CD4-positive, alpha-beta T cell treated with Interleukin-1 beta for 1 hour (primary cell): ENCODE measurements at regions not wholly inside any gene's neighbourhood (a gene's known extent, or its start where the extent isn't known, plus 50 kb on each side); places are given as distances from the start of the nearest gene placed in this dataset.

Source experiments
- DNase-seq, 2 donors: peaks; one replicate each; pipeline ENCODE4 v3.0.0-alpha.2; 2020 to 2022

DNA sequence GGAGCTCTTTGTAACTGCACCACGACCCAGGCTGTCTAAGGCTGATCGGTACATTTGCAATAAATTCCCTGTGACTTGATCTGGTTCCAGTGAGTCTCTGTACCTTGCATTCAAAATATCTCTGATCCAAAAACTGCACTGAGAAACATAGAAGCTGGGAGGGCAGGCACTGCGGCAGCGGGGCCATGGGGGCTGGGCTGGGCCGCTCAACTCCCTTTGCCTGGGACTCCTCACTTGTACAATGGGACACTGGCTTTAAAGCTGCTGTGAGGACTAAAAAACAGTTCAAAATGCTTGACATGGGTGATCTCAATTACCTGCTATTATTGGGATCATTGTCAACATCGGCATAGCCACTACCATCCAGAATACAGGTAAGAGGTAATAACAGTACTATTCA, 644.0 kb downstream of the AJAP1 start:
- no peak for DNase-seq

DNA sequence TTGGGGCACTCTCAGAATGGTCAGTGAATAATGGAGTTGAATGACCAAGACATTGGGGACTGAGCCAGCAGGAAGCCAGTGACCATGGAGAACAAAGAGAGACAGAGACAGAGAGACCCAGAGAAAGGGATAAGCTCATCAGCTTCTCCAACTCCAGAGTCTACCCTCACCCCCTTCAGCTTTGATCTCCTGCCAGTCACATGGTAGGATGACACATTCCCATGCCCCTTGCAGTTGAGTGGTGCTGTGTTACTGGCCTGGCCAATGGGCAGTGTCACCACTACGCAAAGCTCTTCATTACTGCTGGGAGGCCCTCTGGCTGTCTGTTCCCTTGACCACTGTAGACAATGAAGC, 643.5 kb downstream of the AJAP1 start:
- DNase-seq = no peak

DNA sequence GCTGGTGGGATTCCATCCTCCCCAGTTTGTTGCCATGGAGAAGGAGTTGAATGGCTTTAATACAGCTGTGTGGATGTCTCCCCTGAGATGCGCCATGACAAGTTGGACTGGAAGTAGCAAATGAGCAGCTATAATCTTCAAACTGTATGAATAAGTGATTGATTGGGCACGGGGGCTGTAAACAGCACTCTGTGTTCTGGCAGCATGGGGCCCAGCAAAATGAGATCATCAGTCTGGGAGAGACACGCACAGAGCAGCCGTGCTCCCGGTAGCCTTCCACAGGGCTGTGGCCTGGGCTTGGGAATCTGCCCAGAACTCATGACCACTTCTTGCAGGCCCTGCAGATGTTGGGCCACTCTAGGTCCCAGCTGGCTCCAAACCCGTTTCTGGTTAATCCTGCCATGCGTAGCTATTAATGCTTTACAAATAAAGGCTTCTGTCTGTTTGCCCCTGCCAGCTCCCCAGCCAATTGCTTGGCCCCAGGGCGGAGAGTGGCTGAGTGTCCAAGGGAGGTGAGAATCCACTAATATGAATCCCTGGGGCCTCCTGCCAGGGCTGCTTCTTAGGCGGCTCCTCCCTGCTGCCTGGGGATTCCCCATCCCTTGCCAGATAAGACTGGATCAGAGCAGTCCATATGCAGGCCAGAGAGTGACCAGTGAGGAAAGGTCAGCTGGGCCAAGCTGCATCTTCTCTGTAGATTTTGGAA, 642.9 kb downstream of the AJAP1 start:
- no peak for DNase-seq

DNA sequence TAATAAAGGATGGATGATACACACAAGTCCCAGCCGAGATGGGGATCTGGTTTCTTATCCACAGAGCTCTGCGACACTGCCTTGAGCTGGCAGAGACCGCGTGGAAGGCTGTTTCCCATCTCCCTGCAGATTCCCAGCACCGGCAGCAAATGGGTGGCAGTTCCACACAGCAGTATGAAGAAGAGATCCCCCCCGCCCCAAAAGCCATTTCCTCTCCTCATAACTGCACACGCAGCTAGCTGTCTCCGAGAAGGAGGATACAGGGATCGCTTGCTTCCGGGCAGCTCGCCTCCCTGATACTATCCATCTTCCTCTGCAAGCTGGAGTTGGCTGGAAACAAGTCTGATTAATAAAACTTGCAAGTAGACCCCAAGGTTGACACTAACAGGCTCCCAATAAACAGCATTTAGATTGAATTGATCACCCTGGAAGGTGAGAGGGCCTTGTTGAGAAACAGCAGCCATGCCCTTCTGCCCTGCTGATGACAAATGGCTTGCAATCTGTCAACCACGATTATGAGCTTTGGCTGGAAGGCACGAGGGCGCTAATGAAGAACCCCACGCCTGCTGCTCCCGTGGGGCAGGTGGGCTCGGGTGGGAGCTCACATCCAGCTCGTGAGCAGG, 642.3 kb downstream of the AJAP1 start:
- DNase-seq = no peak

DNA sequence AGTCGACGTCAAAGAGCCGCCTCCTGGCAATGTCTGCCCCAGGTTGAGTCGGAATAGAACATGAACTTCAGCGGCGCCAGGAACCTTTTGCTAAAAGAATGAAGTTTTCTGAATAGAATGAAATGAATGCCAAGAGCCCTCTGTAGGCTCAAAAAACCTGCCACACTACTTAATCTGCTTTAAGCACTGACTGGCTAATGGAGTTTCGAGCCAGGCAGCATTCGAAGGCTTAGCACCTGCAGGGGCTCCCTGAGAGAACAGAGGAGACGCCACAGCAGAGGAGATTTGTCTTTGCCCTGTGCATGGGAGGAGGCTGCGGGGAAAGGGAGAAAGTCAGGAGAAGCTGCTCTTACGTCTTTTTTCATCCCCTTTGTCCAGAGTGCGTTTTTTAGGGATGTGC, 641.7 kb downstream of the AJAP1 start:
- no peak for DNase-seq

DNA sequence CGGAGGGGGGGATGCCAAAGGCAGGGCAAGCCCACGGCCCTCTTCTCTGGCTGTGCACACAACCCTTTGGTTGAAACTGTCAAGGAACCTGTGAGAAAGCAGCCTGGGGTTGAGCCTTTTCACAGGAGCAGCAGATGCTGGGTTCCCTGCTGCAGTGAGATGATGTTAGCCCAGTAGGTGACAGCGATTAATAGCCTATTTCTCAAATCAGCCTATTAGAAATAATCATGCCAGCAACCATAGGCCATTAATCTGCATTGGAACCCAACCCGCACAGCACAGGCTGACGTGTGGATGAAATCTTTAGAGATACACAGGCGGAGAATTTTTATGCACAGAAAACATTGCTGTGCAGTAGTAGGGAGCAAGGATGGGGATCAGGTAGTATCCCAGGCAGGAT, 637.5 kb downstream of the AJAP1 start:
- DNase-seq = no peak

DNA sequence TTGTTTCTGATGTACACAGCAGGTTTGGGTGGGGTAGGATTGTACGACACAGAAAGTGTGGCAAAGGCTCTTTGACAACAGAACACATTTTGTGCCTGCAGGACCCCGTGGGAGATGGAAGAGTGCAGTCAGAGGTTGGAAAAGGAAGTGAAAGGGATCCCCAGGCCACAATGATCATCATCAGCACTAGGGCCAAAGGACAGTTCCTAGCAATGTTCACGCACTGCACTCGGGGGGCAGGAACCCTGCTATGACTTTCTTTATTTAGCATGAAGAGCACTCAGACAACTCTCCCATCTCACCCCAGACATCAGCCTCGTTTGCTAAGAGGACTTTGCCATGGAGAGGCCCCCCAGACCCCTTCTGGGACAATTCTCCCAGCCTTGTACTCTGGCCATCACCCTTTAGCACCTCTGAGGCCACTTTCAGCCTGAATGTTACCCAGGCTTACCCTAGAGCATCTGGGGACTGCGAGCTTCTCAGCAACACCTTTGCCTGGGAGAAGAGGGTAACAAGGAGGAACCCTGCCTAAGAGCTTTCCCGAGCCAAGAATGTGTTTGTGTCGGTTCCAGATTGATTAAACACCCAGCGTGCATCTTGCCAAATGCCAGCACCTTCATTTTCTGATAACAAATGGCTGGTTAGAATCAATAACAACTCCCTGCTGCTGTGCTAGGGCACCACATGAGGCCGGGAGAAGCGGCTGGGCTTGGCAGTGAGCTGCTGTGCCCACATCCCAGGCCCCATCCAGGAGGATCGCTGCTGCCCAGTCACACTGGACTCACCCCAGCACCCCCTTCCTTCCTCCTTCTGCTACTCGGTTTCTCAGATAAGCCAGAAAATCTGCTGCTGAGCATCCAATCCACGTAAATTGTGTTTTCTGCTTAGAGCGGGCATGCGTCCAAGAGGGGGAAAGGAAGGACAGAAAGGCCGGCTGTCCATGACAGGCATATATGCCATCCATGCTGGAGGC, 633.1 kb downstream of the AJAP1 start:
- no peak for DNase-seq

DNA sequence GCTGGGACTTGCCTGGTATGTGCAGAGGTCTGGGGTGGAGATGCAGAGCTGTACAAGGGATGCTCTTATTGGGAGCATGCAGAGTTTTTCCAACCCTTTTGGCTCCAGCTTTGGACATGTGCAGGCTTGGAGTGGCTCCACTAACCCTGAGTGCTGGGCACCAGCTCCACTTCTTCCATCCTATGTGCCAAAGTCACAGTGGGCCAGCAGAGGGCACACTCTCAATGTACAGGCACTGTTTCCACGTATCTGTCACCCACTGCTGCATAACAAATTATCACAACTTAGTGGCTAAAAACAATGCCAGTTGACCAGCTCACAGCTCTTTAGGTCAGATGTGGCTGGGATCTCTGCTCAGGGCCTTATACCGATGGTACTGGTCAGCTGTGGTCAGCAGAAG, 631.8 kb downstream of the AJAP1 start:
- DNase-seq = peak; percentile 15 to 52

DNA sequence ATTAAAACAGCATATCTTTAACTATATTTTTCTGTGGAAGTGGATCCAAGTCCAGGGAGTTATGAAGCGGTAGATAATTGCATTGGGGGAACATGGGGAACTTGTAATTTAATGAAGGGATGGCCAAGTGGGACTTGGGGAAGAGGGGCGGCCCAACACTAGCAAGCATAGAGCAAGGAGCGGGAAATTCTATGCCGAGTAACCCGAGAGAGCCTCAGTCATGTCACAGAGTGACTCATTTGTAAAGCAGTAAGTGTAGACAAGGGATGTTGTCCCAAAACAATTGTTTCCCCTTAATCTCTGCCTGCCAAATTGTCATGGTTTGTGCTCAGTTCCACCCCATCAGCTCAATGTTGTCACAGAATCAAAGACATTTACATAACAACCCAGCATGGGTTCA, 620.1 kb downstream of the AJAP1 start:
- no peak for DNase-seq

DNA sequence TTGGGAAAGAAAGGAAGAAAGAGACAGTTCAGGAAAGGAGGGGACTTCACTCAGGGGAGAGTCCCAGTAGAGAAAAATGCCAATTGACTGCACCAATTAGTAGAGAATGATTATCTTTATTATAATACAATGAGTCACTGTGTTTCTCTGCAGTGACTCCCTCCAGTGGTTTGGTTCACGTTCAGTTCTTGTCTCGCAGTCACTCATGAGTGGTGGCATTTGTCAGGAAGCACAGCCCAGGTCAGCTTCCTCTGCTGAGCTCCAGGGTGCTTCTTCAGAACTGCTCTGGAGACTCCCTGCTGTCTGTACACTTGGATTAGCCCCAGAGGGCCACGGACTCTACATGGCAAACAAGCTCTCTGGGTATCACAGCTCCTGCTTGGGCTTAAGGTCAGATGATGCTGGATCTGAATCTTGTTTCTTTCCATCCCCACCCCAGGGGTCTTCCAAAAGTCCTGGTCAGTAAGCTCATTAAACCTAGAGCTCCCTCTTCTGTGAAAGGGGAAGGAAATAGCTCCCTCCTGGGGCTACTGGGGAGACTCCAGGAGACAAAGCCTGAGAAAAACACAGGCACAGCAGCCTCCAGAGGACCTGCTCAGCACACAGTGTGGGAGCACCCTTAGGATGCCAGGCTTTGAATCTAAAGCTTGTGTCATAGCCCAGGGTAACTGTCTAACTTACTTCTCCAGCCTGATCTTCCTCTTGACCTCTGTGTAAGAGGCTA, 619.0 kb downstream of the AJAP1 start:
- no peak for DNase-seq

DNA sequence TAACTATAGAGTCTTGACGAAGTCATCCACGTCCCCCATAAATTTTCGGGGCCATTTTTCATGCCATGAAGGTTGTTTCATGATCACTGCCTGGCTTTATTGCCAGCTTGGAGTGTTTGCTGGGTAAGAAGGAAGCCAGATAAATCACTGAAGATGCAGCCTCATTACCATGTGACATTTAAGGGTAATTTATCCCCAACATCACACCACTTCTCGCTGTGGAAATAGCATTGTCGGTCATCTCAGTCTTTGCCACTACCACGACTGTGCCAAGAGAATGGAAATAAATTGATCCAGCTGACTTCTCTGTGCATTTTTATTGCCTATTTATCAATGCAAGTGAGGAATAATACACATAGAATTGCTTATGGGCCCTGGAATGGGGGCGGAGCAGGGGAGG, 617.9 kb downstream of the AJAP1 start:
- no peak for DNase-seq

DNA sequence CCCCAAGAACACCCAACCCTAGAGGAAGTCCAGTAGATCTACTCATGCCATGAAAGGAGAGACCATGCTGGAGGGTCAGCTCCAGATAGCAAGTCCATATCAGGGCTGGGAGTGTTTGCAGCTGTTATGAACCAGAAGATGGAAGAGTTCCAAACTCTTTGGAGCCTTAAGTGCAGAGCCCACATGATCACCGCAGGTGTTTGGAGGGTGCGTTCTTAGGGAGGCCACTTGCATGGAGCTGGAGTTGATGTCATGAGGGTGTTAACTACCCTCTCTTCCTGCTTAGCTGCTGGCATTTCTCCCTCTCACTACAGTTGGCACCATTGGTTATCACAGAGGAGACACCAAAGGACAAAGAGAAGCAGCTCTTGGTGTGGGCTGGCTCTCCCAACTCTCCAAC, 616.9 kb downstream of the AJAP1 start:
- no peak for DNase-seq

DNA sequence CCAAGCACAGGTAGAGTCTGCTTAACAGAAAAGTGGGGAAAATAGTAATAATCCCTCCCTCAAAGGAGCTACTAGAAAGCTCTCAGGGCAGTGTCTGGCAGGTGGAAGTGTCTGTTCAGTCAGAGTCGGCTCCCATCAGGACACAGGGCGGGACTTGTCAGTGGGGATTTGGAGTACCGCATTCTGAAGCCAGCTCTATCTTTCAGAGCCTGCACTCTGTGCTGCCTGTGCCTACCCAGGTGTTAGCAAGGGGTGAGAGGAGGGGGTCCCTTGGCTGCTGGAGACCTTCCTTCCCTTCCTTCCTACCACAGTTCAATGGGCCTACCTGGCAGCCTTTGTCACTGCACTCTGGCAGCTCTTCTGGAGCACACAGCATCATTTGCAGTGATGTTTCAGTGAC, 615.5 kb downstream of the AJAP1 start:
- DNase-seq = no peak

DNA sequence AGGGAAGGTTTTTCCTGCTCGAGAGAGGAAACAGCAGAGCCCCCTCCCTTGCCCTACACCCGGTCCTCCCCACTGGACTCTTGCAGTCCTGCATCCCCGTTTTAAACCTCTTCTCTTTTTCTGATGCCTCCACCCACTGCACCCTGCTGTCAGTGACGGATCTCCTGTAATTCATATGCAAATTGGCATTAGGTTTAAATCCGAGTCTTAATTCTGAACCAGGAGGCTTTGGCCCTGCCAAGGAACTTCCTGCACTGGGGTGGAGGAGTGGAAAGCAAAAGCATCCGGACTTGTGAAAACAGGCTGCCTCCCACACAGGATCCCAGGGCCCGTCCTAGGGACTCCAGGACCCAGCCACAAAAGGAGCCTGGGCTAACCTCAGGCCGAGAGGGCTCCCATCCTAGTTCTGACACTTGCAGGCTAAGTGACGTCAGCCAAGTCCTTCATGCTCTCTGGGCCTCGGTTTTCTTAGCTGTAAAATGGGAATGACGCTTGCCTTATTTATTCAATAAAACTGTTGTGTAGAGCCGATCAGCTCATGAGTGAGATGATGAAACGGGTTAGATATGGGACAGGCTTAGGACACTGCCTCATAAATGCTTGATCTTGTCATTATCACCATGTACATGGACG, 613.3 kb downstream of the AJAP1 start:
- DNase-seq = no peak

DNA sequence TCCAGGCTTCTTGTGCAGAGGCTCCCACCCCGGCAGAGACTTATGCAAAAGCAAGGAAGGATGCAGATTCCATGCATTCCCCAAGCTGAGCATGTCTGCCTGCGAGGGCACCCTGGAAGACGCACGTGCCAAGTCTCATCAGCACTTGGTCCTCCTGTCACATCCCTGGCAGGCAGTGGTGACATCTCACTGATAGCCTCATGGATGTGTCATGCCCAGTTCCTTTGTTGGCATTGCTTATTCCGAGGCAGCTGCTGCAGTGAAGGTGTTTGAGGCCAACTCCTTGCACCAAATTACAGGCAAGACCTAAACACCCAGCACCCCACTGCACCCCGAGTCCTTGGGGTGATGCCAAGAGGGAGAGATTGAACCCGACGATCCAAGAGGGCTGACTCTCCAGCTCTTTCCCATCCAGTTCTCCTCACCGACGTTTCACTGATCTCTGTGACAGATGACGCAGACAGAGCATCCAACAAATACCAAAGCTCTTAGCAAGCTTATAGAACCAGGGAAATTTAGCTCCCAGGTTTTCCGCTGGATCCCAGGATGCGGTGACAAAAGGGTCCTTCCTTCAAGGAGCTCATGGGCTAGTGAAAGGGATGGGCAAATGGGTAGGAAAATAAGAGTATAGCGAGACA, 611.1 kb downstream of the AJAP1 start:
- no peak for DNase-seq

DNA sequence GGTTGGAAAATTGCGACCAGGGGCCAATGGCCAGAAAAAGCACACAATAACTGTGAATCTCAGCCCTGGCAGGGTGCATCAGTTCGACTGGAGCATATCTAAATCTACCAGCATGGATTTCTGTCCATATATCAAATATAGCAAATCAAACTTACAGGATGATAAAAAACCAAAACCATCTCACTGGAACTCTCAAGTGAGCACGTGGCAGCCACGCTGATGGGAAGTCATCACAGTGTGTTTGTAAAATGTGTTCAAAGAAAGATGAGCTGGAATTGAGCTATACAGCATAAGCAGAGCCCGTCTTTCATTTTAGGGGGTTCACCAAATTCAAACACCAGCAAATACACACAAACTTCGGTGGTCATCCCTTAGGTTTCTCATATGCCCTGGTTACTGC, 610.1 kb downstream of the AJAP1 start:
- DNase-seq = no peak

DNA sequence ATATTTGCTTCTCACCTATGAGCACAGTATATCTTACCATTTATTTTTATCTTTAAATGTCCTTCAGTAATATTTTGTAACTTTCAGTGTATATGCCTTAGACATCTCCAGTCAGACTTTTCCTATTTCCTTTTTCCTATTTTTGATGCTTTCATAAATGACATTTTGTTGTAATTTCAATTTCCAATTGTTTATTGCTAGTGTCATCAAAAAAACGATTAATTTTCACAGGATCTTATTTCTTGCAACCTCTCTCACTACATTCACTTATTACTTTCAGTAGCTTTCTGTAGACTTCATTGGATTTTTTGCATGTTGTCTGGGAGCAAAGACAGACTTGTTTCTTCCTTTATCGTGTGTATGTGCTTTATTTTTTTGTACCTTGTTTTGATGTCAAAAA, 602.4 kb downstream of the AJAP1 start:
- DNase-seq = no peak

DNA sequence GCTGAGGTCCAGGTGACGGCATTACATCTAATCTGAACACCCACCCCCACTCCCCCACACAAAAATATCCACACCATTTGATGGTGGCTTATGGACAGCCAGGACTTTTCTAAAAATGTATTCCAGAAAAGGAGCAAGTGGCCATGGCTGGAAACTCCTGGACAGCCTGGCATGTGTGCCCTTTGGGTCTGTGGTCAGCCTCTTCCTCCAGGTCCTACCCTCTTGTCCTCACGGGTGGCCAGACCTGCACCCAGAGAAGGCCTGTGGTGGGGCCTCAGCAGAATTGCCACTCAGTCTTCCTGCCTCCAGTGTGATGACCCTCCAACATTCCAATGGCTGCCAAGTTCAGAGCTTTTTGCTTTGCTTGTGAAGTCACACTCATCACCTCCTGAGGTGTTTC, 600.6 kb downstream of the AJAP1 start:
- DNase-seq = no peak

DNA sequence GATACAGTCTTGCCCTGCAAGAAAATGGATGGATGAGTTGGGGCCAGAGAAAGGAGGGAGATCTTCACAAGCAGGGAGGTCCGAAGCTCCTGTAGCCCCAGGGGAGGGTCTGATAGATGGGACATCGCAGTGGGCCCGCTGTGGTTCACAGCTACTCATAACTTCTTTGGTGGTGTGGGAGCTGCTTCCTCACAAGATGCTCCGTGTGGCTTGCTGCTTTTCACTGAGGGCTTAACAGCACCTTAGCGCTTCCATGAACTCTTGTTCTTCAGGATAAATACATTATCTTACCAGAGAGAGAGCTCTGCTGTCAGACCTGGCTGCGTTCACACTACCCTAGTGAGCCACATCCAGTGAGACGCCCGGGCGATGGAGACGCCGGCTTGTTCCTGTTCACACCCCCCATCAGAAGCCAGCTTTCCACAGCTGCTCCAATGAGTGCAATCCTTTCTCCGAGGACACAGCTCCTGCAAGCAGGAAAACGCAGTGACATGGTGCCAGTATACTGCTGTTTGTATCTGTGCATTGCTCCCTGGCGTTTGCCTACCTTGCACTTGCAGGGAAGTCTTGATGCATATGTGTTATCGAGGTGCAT, 599.8 kb downstream of the AJAP1 start:
- no peak for DNase-seq

DNA sequence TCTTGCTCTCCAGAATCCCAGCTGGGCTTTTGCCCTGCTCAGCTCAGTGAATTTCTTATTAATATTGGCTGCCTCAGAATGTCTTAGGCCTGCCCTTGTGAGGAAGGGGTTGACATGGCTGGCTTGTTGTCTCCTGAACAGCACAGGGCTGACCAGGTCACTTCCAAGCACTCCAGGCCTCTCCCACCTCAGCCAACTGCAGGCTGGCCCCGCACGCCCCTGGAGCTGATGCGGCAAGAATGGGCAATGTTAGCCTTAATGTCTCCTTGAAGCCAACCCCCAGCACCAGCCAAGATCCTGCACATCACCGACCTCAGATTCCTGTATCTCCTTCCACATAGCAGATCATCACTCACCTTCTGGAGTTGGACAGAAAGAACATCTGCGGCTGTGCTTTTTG, 598.6 kb downstream of the AJAP1 start:
- DNase-seq = no peak

DNA sequence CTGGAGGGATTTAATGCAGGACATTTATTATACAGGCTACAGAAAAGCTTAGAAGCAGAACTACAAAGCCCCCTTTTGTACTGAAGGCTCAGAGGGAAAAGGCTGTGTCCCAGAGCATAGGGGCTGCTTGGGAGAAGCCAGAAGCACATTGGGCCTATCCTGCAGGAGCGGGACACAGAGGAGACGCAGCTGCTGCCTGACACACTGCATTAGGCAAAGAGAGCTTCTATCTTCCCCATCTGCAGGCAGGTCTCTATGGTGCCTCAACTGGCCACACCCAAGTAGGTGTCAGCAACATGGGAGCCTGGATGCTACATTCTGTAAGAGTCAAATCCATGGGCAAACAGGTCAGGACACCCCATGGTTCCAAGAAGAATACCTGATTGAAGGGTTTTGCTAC, 595.9 kb downstream of the AJAP1 start:
- no peak for DNase-seq

DNA sequence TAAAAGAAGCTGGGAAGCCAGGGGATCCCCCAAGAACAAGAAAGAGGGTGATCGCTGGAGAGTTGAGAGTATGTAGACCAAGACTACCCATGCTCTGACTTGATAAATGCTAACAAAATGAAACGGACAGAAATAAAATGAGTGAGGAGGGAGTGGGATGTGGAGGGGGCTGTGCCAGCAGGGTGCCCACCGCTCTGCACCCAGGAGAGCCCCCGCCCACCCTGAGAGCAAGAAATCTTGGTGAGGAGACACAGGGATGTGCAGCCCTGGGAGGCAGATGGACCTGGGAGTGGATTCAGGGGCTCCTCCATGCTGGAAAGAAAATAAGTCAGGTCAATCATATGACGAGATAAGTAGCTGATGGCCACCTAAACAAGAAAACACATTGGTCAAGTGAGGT, 590.9 kb downstream of the AJAP1 start:
- no peak for DNase-seq
